ENCODE measurements at regions not wholly inside any gene's neighbourhood (a gene's known extent, or its start where the extent isn't known, plus 50 kb on each side); places are given as distances from the start of the nearest gene placed in this dataset.

DNA sequence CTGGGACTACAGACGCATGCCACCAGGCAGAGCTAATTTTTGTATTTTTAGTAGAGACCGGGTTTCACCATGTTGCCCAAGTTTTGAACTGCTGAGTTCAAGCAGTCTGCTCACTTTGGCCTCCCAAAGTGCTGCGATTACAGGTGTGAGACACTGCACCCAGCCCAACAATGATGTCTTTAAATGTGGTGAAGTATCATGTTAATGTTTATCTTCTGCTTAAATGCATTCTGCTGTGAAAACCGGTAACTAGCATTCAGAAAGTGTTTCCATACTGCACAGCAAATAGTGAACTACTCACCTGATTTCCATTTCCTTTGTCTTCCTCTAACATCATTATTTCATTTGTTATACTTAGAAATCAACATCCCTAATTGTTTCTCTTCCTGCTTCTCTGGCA, 264.0 kb upstream of the ITGA1 start:
- no peak overlapping the region for H2AFZ ChIP-seq (ENCODE audit: low read depth, low read length)
- H3K36me3 ChIP-seq (ENCODE audit: insufficient read depth, low read length): no peaks in the 10 kb centered on the region
- no peaks in the 10 kb centered on the region for H4K20me1 ChIP-seq (ENCODE audit: insufficient read depth)
- H3K4me3 ChIP-seq (ENCODE audit: low read length): no peak overlapping the region
- TF ChIP-seq POLR2AphosphoS5 (IDR thresholded peaks at IDR 0.05) (no peak), SMC3 (conservative IDR thresholded peaks at IDR 0.05; ENCODE audit: poor library complexity) (no peak), TAF1 (IDR thresholded peaks at IDR 0.05; ENCODE audit: low read depth) (no peak)
- H3K9ac ChIP-seq (ENCODE audit: low read length): no peak overlapping the region
- H3K4me2 ChIP-seq (ENCODE audit: low read length): no peak overlapping the region
- H3K27me3 ChIP-seq (ENCODE audit: insufficient read depth, low read depth, low read length): no peaks in the 10 kb centered on the region
- no peaks in the 10 kb centered on the region for H3K9me2 ChIP-seq (ENCODE audit: insufficient read depth, low read length)
- no peak overlapping the region for H3K27ac ChIP-seq (ENCODE audit: low read length)
- H3K79me2 ChIP-seq (replicated peaks; ENCODE audit: insufficient read depth, low read length): no peaks in the 10 kb centered on the region
- H3F3A ChIP-seq (ENCODE audit: insufficient read depth, low read length, poor library complexity, severe bottlenecking): no peaks in the 10 kb centered on the region
- no peaks in the 10 kb centered on the region for H3K9me3 ChIP-seq (ENCODE audit: low read length)

DNA sequence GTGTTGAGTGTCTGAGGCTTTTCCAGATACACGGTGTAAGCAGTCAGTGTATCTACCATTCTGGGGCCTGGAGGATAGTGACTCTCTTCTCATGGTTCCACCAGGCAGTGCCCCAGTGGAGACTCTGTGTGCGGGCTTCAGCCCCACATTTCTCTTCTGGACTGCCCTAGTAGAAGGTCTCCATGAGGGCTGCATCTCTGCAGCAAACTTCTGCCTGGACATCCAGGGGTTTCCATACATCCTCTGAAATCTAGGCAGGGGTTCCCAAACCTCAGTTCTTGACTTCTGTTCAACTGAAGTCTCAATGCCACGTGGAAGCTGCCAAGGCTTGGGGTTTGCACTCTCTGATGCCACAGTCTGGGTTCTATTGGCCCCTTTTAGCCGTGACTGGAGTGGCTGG, 256.6 kb upstream of the ITGA1 start:
- no peaks in the 10 kb centered on the region for H3K36me3 ChIP-seq (ENCODE audit: insufficient read depth, low read length)
- H2AFZ ChIP-seq (ENCODE audit: low read depth, low read length): no peak overlapping the region
- no peaks in the 10 kb centered on the region for H3K79me2 ChIP-seq (replicated peaks; ENCODE audit: insufficient read depth, low read length)
- H3K4me2 ChIP-seq (ENCODE audit: low read length): no peak overlapping the region
- TF ChIP-seq RAD21 (conservative IDR thresholded peaks at IDR 0.05) (no peak), POLR2AphosphoS5 (IDR thresholded peaks at IDR 0.05) (no peak), MXI1 (conservative IDR thresholded peaks at IDR 0.05; ENCODE audit: poor library complexity, severe bottlenecking) (no peak), EP300 (conservative IDR thresholded peaks at IDR 0.05; ENCODE audit: poor library complexity, severe bottlenecking) (no peak), EZH2 (IDR thresholded peaks at IDR 0.05; ENCODE audit: borderline replicate concordance, insufficient read depth, low read length, poor library complexity, severe bottlenecking) (no peak), SMC3 (conservative IDR thresholded peaks at IDR 0.05; ENCODE audit: poor library complexity) (no peak), TAF1 (IDR thresholded peaks at IDR 0.05; ENCODE audit: low read depth) (no peak)
- TF ChIP-seq, protein P1, sequence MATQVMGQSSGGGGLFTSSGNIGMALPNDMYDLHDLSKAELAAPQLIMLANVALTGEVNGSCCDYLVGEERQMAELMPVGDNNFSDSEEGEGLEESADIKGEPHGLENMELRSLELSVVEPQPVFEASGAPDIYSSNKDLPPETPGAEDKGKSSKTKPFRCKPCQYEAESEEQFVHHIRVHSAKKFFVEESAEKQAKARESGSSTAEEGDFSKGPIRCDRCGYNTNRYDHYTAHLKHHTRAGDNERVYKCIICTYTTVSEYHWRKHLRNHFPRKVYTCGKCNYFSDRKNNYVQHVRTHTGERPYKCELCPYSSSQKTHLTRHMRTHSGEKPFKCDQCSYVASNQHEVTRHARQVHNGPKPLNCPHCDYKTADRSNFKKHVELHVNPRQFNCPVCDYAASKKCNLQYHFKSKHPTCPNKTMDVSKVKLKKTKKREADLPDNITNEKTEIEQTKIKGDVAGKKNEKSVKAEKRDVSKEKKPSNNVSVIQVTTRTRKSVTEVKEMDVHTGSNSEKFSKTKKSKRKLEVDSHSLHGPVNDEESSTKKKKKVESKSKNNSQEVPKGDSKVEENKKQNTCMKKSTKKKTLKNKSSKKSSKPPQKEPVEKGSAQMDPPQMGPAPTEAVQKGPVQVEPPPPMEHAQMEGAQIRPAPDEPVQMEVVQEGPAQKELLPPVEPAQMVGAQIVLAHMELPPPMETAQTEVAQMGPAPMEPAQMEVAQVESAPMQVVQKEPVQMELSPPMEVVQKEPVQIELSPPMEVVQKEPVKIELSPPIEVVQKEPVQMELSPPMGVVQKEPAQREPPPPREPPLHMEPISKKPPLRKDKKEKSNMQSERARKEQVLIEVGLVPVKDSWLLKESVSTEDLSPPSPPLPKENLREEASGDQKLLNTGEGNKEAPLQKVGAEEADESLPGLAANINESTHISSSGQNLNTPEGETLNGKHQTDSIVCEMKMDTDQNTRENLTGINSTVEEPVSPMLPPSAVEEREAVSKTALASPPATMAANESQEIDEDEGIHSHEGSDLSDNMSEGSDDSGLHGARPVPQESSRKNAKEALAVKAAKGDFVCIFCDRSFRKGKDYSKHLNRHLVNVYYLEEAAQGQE (IDR thresholded peaks at IDR 0.05; ENCODE audit: borderline replicate concordance): no peak
- TF ChIP-seq, protein P2, sequence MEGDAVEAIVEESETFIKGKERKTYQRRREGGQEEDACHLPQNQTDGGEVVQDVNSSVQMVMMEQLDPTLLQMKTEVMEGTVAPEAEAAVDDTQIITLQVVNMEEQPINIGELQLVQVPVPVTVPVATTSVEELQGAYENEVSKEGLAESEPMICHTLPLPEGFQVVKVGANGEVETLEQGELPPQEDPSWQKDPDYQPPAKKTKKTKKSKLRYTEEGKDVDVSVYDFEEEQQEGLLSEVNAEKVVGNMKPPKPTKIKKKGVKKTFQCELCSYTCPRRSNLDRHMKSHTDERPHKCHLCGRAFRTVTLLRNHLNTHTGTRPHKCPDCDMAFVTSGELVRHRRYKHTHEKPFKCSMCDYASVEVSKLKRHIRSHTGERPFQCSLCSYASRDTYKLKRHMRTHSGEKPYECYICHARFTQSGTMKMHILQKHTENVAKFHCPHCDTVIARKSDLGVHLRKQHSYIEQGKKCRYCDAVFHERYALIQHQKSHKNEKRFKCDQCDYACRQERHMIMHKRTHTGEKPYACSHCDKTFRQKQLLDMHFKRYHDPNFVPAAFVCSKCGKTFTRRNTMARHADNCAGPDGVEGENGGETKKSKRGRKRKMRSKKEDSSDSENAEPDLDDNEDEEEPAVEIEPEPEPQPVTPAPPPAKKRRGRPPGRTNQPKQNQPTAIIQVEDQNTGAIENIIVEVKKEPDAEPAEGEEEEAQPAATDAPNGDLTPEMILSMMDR (IDR thresholded peaks at IDR 0.05; ENCODE audit: poor library complexity, severe bottlenecking): no peak
- H3K27me3 ChIP-seq (ENCODE audit: insufficient read depth, low read depth, low read length): no peaks in the 10 kb centered on the region
- H3K4me3 ChIP-seq (ENCODE audit: low read length): no peak overlapping the region
- H3K9ac ChIP-seq (ENCODE audit: low read length): no peak overlapping the region
- H3K27ac ChIP-seq (ENCODE audit: low read length): no peak overlapping the region
- H3K9me3 ChIP-seq (ENCODE audit: low read length): no peaks in the 10 kb centered on the region
- H3F3A ChIP-seq (ENCODE audit: insufficient read depth, low read length, poor library complexity, severe bottlenecking): no peaks in the 10 kb centered on the region
- H4K20me1 ChIP-seq (ENCODE audit: insufficient read depth): no peaks in the 10 kb centered on the region
- no peaks in the 10 kb centered on the region for H3K9me2 ChIP-seq (ENCODE audit: insufficient read depth, low read length)

DNA sequence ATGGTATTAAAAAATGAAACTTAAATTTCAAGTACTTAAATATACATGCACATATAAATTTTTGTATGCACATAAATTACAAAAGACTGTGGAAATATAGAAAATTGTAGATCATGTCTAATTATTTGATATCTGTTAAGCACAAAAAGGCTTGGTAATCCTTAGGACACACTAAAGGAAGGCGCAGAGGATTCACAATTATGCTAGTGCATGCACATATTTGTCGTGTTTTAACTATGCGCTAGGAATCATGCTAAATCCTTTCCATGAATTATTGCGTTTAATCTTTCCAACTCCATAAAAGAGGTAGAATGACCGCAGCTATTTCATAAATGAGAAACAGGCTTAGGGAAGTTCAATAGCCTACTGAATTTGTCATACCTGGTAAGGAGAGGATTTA, 244.1 kb upstream of the ITGA1 start:
- no peak for TF ChIP-seq SMC3 (conservative IDR thresholded peaks at IDR 0.05; ENCODE audit: poor library complexity)
- no peak for TF ChIP-seq TAF1 (IDR thresholded peaks at IDR 0.05; ENCODE audit: low read depth)
- TF ChIP-seq POLR2AphosphoS5 (IDR thresholded peaks at IDR 0.05): no peak
- TF ChIP-seq, protein P2 (IDR thresholded peaks at IDR 0.05; ENCODE audit: poor library complexity, severe bottlenecking): no peak
- TF ChIP-seq, protein P1 (IDR thresholded peaks at IDR 0.05; ENCODE audit: borderline replicate concordance): no peak
- TF ChIP-seq EP300 (conservative IDR thresholded peaks at IDR 0.05; ENCODE audit: poor library complexity, severe bottlenecking): no peak
- no peak for TF ChIP-seq RAD21 (conservative IDR thresholded peaks at IDR 0.05)
- TF ChIP-seq MXI1 (conservative IDR thresholded peaks at IDR 0.05; ENCODE audit: poor library complexity, severe bottlenecking): no peak
- no peak for TF ChIP-seq EZH2 (IDR thresholded peaks at IDR 0.05; ENCODE audit: borderline replicate concordance, insufficient read depth, low read length, poor library complexity, severe bottlenecking)
- no peaks in the 10 kb centered on the region for H3K9me2 ChIP-seq (ENCODE audit: insufficient read depth, low read length)
- no peaks in the 10 kb centered on the region for H3K27me3 ChIP-seq (ENCODE audit: insufficient read depth, low read depth, low read length)
- no peaks in the 10 kb centered on the region for H4K20me1 ChIP-seq (ENCODE audit: insufficient read depth)
- no peak overlapping the region for H2AFZ ChIP-seq (ENCODE audit: low read depth, low read length)
- no peaks in the 10 kb centered on the region for H3K79me2 ChIP-seq (replicated peaks; ENCODE audit: insufficient read depth, low read length)
- H3F3A ChIP-seq (ENCODE audit: insufficient read depth, low read length, poor library complexity, severe bottlenecking): no peaks in the 10 kb centered on the region
- no peak overlapping the region for H3K9ac ChIP-seq (ENCODE audit: low read length)
- no peak overlapping the region for H3K27ac ChIP-seq (ENCODE audit: low read length)
- no peak overlapping the region for H3K4me2 ChIP-seq (ENCODE audit: low read length)
- no peak overlapping the region for H3K4me3 ChIP-seq (ENCODE audit: low read length)
- H3K9me3 ChIP-seq (ENCODE audit: low read length): peaks cover 5% of the 10 kb centered on the region
- H3K36me3 ChIP-seq (ENCODE audit: insufficient read depth, low read length): no peaks in the 10 kb centered on the region
